Mesendoderm (in vitro differentiated cells): ENCODE measurements at regions not wholly inside any gene's neighbourhood (a gene's known extent, or its start where the extent isn't known, plus 50 kb on each side); places are given as distances from the start of the nearest gene placed in this dataset.

Experiments used
- DNase-seq: peaks from one replicate; pipeline ENCODE4 v3.0.0; 2013
- H2AK5ac ChIP-seq: 2 replicates; pipeline ENCODE4 v1.6.1; 2013; ENCODE audit warnings: low read length, inconsistent platforms
- H2BK120ac ChIP-seq: 2 replicates; pipeline ENCODE4 v1.6.1; 2013; ENCODE audit warnings: low read depth, mild to moderate bottlenecking, low read length, moderate library complexity, mixed read lengths
- H2BK15ac ChIP-seq: replicated peaks from 2 replicates; pipeline ENCODE4 v1.6.1; 2013; ENCODE audit warnings: low read depth, mild to moderate bottlenecking, moderate library complexity
- H2BK5ac ChIP-seq: 2 replicates; pipeline ENCODE4 v1.6.1; 2013; ENCODE audit warnings: low read length, inconsistent platforms
- H3K18ac ChIP-seq: 2 replicates; pipeline ENCODE4 v1.6.1; 2013; ENCODE audit warnings: mild to moderate bottlenecking, low read length, mixed read lengths
- H3K23ac ChIP-seq: one replicate; pipeline ENCODE4 v1.6.1; 2013; ENCODE audit warnings: low read length
- H3K27ac ChIP-seq: 2 replicates; pipeline ENCODE4 v1.5.1; 2013; ENCODE audit warnings: low read depth, mild to moderate bottlenecking, inconsistent platforms, low read length, moderate library complexity
- H3K27me3 ChIP-seq: 2 replicates; pipeline ENCODE4 v1.6.1; 2013; ENCODE audit warnings: low read length, control low read depth, mild to moderate bottlenecking, inconsistent platforms; ENCODE audit not compliant: insufficient read depth, poor library complexity
- H3K36me3 ChIP-seq: 2 replicates; pipeline ENCODE4 v1.6.1; 2013; ENCODE audit warnings: low read length, inconsistent platforms; ENCODE audit not compliant: control insufficient read depth, insufficient read depth
- H3K4ac ChIP-seq: one replicate; pipeline ENCODE4 v1.6.1; 2013; ENCODE audit warnings: low read depth, mild to moderate bottlenecking, low read length, moderate library complexity
- H3K4me1 ChIP-seq: 2 replicates; pipeline ENCODE4 v1.6.1; 2013; ENCODE audit warnings: low read depth, low read length, inconsistent platforms; ENCODE audit not compliant: control insufficient read depth
- H3K4me2 ChIP-seq: 2 replicates; pipeline ENCODE4 v1.6.1; 2013; ENCODE audit warnings: low read length
- H3K4me3 ChIP-seq: 2 replicates; pipeline ENCODE4 v1.5.1; 2013; ENCODE audit warnings: mild to moderate bottlenecking, low read length
- H3K56ac ChIP-seq: one replicate; pipeline ENCODE4 v1.6.1; 2013; ENCODE audit warnings: low read length
- H3K79me1 ChIP-seq: 2 replicates; pipeline ENCODE4 v1.6.1; 2013; ENCODE audit warnings: low read length, inconsistent platforms
- H3K79me2 ChIP-seq: 2 replicates; pipeline ENCODE4 v1.6.1; 2013; ENCODE audit warnings: mild to moderate bottlenecking, low read length; ENCODE audit not compliant: control insufficient read depth, insufficient read depth
- H3K9ac ChIP-seq: 2 replicates; pipeline ENCODE4 v1.6.1; 2013; ENCODE audit warnings: low read length, inconsistent platforms
- H4K5ac ChIP-seq: one replicate; pipeline ENCODE4 v1.6.1; 2013; ENCODE audit warnings: low read length
- H4K8ac ChIP-seq: one replicate; pipeline ENCODE4 v1.6.1; 2013; ENCODE audit warnings: low read depth, mild to moderate bottlenecking, control low read depth, low read length, moderate library complexity
- WGBS: extraction: QIAGEN DNeasy Blood & Tissue Kit; methylation state at CpG from one replicate; pipeline ENCODE4 v1.1.7; 2013; ENCODE audit warnings: low lambda C conversion rate, missing lambda C conversion rate; ENCODE audit not compliant: insufficient coverage; ENCODE audit errors: extremely low coverage; 5-methylcytosine and 5-hydroxymethylcytosine counted together

- H3K79me1 ChIP-seq = no peaks in the 10 kb centered on the region
- H3K27me3 ChIP-seq = no peaks in the 10 kb centered on the region
- no CpG with 5 or more reads among the region's 2 CpGs for WGBS
- peak overlapping the region; percentile 60 for H3K18ac ChIP-seq
- H4K5ac ChIP-seq = no peak overlapping the region
- no peak overlapping the region for H2BK120ac ChIP-seq
- no peak overlapping the region for H3K9ac ChIP-seq
- no peak for DNase-seq
- no peak overlapping the region for H3K4ac ChIP-seq
- peaks cover under 1% of the 10 kb centered on the region for H3K4me1 ChIP-seq
- no peak overlapping the region for H3K23ac ChIP-seq
- no peak overlapping the region for H2BK15ac ChIP-seq
- no peak overlapping the region for H3K56ac ChIP-seq
- H4K8ac ChIP-seq = no peak overlapping the region
- H3K27ac ChIP-seq = no peak overlapping the region
- no peak overlapping the region for H3K4me2 ChIP-seq
- no peak overlapping the region for H2AK5ac ChIP-seq
- H3K36me3 ChIP-seq = no peaks in the 10 kb centered on the region
- peak overlapping the region; percentile 27 for H2BK5ac ChIP-seq
- no peak overlapping the region for H3K4me3 ChIP-seq
- no peaks in the 10 kb centered on the region for H3K79me2 ChIP-seq
Measured at GRCh38 chr16:47991491-47991890, 164.3 kb downstream of the ABCC12 start.

GRCh38 chr16:47990676-47991075 lies 165.1 kb downstream of the ABCC12 start:
- no CpG with 5 or more reads among the region's 2 CpGs for WGBS
- Histone ChIP-seq H2BK15ac (no peak overlapping the region), H3K36me3 (no peaks in the 10 kb centered on the region), H3K4me1 (peaks cover 5% of the 10 kb centered on the region), H2BK120ac (no peak overlapping the region), H3K9ac (no peak overlapping the region), H3K27me3 (no peaks in the 10 kb centered on the region), H3K56ac (no peak overlapping the region), H2AK5ac (no peak overlapping the region), H3K4me3 (no peak overlapping the region), H3K79me1 (no peaks in the 10 kb centered on the region), H3K79me2 (no peaks in the 10 kb centered on the region), H2BK5ac (no peak overlapping the region), H3K27ac (no peak overlapping the region), H3K18ac (no peak overlapping the region), H3K23ac (no peak overlapping the region), H3K4me2 (no peak overlapping the region), H4K8ac (no peak overlapping the region), H4K5ac (no peak overlapping the region), H3K4ac (no peak overlapping the region)
- DNase-seq = peak; percentile 68

GRCh38 chr16:47987136-47987535 lies 168.7 kb downstream of the ABCC12 start:
- no peaks in the 10 kb centered on the region for H3K27me3 ChIP-seq
- no peaks in the 10 kb centered on the region for H3K36me3 ChIP-seq
- H3K9ac ChIP-seq = no peak overlapping the region
- H3K18ac ChIP-seq = no peak overlapping the region
- H2BK5ac ChIP-seq = peak overlapping the region; percentile 53
- H4K8ac ChIP-seq = no peak overlapping the region
- H3K4me2 ChIP-seq = no peak overlapping the region
- no peak overlapping the region for H3K4ac ChIP-seq
- no peak overlapping the region for H3K23ac ChIP-seq
- WGBS = no CpG with 5 or more reads among the region's 2 CpGs
- peaks cover 9% of the 10 kb centered on the region for H3K4me1 ChIP-seq
- no peak overlapping the region for H3K27ac ChIP-seq
- H3K79me1 ChIP-seq = no peaks in the 10 kb centered on the region
- H4K5ac ChIP-seq = no peak overlapping the region
- peak overlapping the region; percentile 8 for H2AK5ac ChIP-seq
- no peak for DNase-seq
- no peak overlapping the region for H3K56ac ChIP-seq
- H2BK120ac ChIP-seq = no peak overlapping the region
- no peak overlapping the region for H2BK15ac ChIP-seq
- no peaks in the 10 kb centered on the region for H3K79me2 ChIP-seq
- H3K4me3 ChIP-seq = no peak overlapping the region

- Histone ChIP-seq H3K36me3 (no peaks in the 10 kb centered on the region), H3K4me1 (peaks cover 9% of the 10 kb centered on the region), H3K56ac (peak overlapping the region; percentile 68), H2BK15ac (no peak overlapping the region), H3K27ac (no peak overlapping the region), H2BK5ac (no peak overlapping the region), H3K4ac (no peak overlapping the region), H3K23ac (no peak overlapping the region), H2AK5ac (no peak overlapping the region), H3K27me3 (no peaks in the 10 kb centered on the region), H3K79me1 (no peaks in the 10 kb centered on the region), H4K5ac (no peak overlapping the region), H4K8ac (no peak overlapping the region), H3K4me3 (no peak overlapping the region), H3K18ac (no peak overlapping the region), H3K79me2 (no peaks in the 10 kb centered on the region), H3K9ac (no peak overlapping the region), H2BK120ac (no peak overlapping the region), H3K4me2 (no peak overlapping the region)
- peak; percentile 53 for DNase-seq
Measured at GRCh38 chr16:47986031-47986430, 169.8 kb downstream of the ABCC12 start.

- Histone ChIP-seq H2BK15ac (no peak overlapping the region), H3K27me3 (no peaks in the 10 kb centered on the region), H4K5ac (no peak overlapping the region), H3K9ac (no peak overlapping the region), H3K4me1 (peaks cover 9% of the 10 kb centered on the region), H2BK120ac (no peak overlapping the region), H4K8ac (no peak overlapping the region), H2AK5ac (no peak overlapping the region), H3K23ac (no peak overlapping the region), H3K18ac (no peak overlapping the region), H3K27ac (no peak overlapping the region), H3K4me2 (no peak overlapping the region), H3K4me3 (no peak overlapping the region), H3K79me1 (no peaks in the 10 kb centered on the region), H3K4ac (no peak overlapping the region), H2BK5ac (no peak overlapping the region), H3K79me2 (no peaks in the 10 kb centered on the region), H3K36me3 (no peaks in the 10 kb centered on the region), H3K56ac (no peak overlapping the region)
- no peak for DNase-seq
Measured at GRCh38 chr16:47984669-47985068, 171.1 kb downstream of the ABCC12 start.

- no peak overlapping the region for H2BK120ac ChIP-seq
- no peak overlapping the region for H3K27ac ChIP-seq
- no peak overlapping the region for H2BK5ac ChIP-seq
- H4K8ac ChIP-seq = no peak overlapping the region
- no peak for DNase-seq
- H3K27me3 ChIP-seq = no peaks in the 10 kb centered on the region
- H3K36me3 ChIP-seq = no peaks in the 10 kb centered on the region
- H3K79me2 ChIP-seq = no peaks in the 10 kb centered on the region
- no peak overlapping the region for H3K23ac ChIP-seq
- peaks cover 9% of the 10 kb centered on the region for H3K4me1 ChIP-seq
- H3K4me2 ChIP-seq = no peak overlapping the region
- no peak overlapping the region for H3K18ac ChIP-seq
- no peak overlapping the region for H3K9ac ChIP-seq
- H4K5ac ChIP-seq = no peak overlapping the region
- no CpG with 5 or more reads among the region's 5 CpGs for WGBS
- no peak overlapping the region for H2AK5ac ChIP-seq
- H3K79me1 ChIP-seq = no peaks in the 10 kb centered on the region
- no peak overlapping the region for H3K4ac ChIP-seq
- no peak overlapping the region for H3K56ac ChIP-seq
- H3K4me3 ChIP-seq = no peak overlapping the region
- no peak overlapping the region for H2BK15ac ChIP-seq
Measured at GRCh38 chr16:47983999-47984580, 171.7 kb downstream of the ABCC12 start.
